NCI-H2196 treated with DMSO at 0.1 percent for 48 hours (cell line): ENCODE measurements at regions not wholly inside any gene's neighbourhood (a gene's known extent, or its start where the extent isn't known, plus 50 kb on each side); places are given as distances from the start of the nearest gene placed in this dataset.

ENCODE experiments used
- DNase-seq: peaks from one replicate; lab custom pipeline; 2025; ENCODE audit not compliant: unreplicated experiment; lab: John Stamatoyannopoulos, UW

DNA sequence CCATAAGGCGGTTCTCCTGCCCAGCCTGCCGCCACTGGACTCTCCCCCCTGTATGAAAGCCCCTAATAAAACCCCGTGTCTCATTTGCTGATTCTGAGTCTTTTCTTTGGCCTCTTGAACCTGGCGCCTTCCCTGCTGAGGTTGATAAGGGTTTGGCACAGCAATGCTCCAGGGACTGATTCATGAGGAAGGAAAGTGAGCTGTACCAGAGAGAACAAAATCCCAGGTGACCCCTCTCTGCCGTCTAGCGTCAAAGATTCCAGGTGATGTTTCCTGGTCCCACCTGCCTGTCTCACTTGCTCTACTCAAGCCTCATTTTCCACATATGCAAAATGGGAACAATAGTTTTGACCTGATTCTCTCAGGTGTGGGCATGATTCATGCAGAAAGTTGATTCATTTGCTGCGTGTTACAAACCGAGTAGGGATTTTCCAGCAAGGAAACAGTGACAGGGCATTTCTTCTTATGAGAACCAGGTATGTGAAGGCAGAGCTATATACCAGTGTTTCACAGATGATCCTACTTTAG lies 730.6 kb upstream of the IGFBP3 start:
- DNase-seq: no peak

DNA sequence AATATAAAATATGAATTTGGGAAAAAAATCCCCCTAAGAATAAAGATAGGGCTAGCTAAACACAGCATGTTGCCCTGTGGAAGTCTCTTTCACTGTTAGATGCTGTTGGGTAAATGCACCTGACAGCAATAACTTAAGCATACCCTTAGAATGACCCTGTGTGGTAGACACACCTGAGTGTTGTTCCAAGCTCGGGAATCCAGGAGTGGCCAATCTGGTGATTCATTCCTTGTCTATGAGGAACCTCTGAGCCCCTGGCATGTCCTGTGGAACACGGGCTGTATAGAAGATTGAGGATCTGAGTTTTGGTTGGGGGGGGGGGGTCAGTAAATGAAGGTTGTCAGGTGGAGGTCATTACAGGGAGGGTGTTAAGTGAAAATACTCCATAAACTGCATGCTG lies 730.0 kb upstream of the IGFBP3 start:
- DNase-seq: no peak

DNA sequence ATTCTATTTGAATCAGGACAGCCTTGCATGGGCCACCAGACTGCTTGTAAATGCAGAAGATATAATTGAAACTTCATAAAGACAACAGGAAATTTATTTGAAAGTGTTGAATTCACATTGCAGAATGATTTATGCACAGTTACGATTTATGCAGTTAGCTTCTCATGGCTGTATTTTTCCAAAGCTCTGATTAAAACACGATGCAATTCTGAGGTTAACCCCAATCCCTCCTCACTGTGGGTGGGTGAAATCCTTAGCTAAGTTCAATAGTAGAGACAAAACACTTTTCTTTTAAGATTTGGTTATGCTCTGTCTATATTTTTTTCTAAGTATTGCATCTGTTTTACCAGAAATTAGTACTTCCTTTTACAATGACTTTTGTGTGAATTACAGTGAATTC lies 728.8 kb upstream of the IGFBP3 start:
- no peak for DNase-seq

DNA sequence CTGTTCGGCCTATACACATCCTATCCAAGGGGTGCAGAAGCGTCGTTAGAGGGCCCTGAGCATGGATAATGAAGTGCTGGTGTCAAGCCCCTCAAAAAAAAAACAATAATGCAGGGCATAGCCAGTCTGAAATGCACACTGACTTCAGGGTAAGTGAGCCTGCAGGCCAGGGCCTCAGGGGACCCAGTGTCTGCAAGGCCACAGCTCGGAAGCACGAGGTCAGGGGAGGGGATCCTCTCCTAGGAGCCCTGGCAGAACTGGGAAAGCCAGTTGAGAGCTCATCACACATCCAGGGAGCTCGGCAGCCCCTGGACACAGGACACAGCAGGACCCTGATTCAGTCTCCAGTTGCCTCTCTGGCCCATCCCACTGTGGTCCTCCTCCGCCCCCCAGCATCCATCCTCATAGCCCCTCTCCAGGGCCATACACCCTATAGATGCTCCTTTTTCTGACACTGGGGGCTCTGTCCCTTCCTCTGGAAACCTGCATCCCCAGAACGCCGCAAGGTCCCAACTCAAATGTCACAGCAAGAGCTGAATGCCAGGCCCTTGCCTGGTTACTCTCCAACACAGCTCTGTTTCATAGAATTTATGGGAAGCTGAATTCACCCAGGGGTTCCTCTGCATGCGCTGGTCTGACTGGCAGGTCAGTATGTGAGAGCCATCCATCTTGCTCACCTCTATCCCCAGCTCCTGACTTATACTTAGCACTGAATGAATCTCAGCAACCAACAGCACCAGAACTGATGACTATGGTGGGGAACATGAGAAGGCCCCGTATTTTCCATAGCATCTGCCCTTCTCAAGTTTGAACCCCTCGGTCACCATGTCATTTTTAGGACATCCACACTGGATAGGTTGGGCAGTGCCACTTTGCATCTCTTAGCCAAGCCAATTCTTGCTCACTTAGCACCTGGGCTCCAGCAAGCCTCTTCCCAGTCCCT lies 717.0 kb upstream of the IGFBP3 start:
- DNase-seq: no peak

DNA sequence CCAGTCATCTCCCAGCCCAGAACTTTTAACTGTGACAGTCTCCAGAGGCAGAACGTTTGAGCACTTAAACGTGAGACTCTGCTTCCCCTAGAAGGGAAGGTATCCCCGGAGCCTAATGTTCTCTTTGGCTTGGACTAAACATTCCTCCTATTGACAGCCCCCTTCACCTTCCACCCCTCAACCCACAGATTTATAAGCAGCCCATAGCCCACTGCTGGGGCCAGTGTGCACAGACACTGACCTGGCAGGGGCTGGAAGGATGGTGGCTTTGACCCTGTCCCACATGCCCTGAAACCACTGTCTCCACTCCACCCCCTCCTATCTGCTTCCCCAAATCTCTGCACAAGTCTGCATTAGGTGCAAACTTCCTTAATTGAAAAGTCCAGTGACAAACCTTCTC lies 715.0 kb upstream of the IGFBP3 start:
- no peak for DNase-seq

DNA sequence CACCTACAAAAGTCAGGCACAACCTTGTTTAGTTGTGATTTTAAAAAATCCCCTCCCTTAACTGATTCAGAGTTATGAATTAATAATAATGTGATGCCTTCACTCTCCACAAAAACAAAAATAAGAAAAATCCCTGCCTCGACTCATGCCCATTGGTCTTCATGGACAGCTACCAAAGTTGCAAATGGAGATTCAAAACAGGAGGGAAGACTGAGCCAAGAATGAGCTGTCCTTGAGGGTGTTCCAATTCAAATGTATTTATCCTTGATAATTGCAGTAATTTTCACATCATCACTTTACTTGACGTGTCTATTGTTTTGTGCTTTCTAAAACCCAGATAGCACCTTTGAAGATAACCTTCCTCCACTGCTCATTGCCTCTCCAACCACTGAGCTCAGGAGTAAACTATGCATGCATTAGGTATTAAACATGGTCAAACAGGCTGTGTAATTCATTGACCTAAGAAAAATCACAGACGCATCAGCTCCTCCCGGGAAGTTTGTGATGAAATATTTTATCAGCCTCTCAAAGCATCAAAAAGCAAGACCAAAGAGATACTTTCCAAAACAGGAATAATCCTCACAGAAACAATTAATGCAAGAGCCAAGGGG lies 712.7 kb upstream of the IGFBP3 start:
- no peak for DNase-seq

DNA sequence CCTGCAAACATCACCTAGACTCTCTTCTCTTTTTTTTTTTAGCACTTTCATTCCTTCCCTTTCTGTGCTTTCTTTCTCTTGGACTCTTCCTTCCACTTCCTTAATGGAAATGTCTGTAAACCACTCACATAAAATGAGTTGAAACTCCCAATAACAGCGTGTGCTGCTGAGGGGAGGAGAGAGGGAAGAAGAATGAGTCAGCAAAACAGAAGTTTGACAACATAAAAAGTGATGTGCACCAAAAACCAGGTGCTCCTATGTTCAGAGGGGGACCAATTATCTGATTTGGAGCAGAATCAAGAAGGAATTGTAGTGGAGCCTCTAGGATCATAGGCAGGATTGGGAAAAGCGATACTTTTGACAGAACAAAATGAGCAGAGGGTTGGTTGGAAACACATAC lies 712.1 kb upstream of the IGFBP3 start:
- no peak for DNase-seq

DNA sequence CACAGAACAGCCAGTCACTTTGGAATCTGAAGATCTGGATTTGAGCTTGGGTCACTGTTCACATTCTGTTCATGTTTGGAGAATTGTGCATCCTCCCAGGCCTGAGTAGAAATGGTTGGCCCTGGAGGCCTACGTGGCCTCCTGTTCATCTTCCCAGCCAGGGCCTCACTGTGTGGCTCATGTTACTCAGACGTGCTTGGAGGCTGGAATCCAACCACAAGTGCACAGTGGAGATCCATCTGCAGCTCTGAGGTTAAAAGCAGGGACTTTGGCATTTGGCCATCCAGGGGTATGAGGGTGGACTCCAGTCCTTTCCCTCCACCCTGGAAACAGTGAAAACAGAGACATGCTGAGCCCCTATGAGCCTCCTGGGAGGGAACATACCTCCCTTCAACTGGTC lies 709.0 kb upstream of the IGFBP3 start:
- DNase-seq: no peak

DNA sequence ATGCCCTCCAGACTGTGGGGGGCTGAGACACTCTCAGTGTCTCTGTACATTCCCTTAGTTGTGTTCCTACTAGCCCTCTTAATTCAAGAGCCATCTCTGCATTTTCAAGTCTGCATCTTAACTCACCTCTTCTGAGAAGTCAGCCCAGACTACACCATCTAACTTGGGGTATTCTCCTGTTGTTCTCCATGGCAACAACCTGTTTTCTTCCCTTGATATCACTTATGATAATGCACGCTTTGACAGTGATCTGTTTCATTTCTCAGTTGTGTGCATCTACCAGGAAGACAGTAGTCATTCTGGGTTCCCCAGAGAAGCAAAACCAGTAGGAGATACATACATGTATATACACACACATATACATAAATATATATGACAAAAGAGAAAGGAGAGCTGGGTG lies 707.3 kb upstream of the IGFBP3 start:
- DNase-seq: no peak

DNA sequence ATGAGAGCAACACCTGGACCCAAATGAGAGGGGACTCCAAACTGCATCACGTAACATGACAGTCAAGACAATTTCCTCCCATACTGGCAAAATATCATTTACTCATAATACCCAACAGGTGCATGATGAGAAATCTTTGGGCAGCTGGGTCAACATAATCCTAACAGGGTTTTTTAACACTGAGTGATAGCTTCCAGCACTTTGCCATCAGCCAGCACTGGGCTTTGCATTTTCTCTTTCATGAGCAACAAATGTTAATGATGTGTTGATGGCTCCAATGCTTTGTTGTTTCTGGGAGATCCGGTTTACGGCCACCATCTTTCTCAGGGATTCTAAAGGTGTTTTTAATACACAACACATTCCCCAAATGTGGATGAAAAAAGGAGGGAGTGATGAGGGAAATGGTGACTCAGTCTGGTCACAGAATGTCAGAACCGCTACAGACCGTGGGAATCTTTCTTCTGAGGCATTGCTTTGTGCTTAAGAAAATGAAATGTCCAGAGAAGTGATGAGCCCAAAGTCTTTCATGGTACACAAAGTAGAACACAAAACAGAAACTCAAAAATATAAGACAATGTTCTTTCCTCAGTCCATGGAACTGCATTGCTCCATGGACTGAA lies 705.7 kb upstream of the IGFBP3 start:
- no peak for DNase-seq

DNA sequence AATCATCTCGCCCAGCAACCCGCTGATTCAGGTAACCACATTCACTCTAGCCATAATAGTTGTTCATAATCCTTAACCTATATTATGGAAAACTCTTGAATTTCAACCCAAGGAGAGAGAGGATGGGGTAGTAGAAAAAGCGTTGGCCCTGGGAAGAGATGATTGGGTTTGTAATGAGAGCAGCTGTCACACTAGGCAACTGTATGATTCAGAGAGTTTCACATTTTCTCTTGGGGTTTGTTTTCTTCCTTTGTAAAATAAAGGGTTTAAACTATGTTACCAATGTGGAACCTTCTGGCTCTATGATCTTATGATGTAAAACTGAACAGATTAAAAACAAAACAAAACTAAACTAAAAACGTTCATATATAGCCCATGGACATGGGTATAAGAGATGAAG lies 705.2 kb upstream of the IGFBP3 start:
- no peak for DNase-seq

DNA sequence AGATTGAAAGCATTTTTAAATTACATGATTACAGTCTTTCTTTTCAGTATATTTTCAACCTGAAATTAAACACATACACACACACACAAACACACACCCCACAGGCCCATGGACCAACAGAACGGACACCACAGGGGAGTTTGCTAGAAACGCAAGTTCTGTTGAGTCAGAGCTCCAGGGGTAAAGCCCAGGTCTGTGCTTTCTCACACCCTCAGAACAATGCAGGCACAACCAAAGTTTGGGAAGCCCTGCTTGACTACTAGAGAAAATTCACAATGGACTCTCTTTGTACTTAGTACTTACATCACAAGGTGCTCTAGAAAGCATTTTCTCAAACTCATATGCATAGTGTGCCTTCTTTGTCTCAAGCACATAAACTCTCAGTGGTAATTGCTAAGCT lies 704.0 kb upstream of the IGFBP3 start:
- no peak for DNase-seq

DNA sequence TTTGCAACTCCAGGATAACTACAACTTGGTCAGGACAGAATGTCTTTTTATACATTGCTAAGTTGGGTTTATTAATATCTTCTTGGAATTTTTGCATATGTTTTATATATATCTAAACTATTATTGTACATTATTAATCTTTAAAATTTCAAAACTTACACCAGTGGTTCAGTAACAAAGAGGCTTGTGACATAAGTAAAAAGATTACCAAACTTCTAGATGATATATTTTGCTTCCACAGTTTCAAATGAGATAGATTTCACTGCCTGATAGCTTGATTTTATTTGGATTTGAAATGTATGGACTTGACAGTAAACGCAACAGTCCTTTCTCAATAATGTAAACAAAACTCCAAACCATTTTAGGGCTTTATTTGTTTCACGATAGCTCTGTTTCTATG lies 701.2 kb upstream of the IGFBP3 start:
- DNase-seq: no peak

DNA sequence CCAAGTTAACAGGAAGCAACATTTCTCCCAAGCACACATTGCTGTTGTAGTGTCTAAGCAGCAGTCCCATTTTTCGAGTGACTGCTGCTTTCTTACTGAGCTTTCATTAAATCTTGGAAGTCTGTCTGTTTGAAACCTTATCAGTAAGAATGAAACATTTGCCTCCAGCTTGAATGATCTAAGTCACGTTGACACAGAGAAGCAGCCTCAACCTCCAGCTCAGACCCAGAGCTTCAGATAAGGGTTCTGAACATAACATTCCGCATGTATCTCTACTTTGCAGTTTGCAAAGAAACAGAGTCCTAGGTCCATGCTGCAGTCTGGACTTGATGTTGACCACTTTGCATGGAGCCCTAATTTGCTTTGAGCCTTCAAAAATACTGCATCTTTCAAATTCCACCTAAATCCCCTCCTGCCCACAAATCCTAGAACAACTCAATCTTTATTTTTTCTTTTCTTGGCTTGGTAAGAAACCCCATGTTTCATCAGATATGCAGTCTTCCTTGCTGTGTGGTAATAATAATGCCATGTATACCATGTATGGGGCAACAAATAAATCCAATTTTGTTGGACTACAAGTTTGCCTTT lies 698.7 kb upstream of the IGFBP3 start:
- no peak for DNase-seq

DNA sequence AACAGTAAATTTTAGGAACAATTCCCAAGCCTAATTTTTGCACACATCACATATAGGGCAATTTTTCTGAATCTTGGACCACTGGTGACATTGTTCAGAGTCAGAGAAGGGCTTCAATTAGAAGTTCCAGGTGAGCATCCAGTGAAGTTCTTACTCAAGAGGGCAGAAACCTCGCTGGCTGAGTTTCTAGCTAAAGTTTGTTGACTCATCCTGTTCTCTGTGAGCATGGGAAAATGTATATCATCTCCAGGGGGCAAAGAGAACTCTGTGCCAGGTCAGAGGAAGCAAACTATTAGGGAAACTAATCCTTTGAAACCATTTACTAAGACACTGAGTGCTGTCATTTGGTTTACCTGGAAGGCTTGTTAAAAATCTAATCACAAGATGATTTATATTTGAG lies 695.6 kb upstream of the IGFBP3 start:
- no peak for DNase-seq

DNA sequence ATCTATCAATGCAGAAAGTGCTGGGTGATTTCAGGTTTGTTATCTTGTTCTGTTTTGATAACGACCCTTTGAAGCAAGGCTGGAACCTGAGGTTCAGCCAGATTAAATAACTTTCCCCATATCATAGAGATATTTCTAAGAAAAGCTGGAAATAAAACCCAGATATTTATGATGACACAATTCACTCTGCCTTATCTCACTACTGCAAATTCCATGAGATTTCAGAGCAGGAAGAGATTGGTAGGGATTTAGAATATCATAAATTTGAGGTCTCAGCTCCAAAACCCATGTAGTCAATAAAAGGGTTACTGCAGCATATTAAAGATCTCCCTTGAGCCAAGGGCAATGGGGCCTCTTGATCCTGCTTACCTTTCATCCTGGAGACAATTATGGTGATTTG lies 692.5 kb upstream of the IGFBP3 start:
- no peak for DNase-seq

DNA sequence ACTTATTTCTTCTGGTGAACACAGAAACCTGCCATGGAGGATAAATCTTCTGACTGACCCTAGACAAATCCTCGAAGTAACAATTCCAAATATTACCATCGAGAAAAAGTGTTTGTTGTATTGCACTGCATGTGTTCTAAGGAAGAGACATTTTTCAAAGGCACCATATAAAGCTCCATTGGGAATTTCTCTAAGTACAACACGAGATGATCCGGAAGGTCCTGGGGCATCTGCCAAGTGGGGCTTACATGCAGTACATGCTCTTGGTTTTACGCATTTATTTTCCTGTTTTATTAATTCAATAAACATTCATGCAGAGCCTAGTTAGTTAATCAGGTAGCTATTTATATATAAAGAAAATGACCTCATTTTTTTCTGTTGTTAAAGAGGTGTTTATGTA lies 692.0 kb upstream of the IGFBP3 start:
- DNase-seq: no peak

DNA sequence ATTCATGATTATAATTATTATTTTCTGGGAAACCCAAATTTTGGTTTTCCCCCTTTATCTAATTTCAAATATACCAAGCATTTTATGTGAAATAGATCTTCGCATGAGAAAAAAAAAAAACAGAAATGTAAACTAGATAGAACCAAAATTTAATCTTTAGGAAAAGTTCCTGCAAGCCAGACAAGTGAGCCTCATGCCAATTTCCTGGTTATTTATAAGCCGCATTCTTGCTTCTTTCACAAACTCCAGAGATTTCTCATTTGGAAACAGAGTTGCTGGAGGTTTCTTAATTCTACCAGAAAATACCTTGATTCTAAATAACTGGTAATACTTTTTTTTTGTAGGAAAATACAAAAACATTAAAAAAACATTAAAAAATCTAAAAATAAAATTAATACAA lies 690.4 kb upstream of the IGFBP3 start:
- DNase-seq: no peak

DNA sequence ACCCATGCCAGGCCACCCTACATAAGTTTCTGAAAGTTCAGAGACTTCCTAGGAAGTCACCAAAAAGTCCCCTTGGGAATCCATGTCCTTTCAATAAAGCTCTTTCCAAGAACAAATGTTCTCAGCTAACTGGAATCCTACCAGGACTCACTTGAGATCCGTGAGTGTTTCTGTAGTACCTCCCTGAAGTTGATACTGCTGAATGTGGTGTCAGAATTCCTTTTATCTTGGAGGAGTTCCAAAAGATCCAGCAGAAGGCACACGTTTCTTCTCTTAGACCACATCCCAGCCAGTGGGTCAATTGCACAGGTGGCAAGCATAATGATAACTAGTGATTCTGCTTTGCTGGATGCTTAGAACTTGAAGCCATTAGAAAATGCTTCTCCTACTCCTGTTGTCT lies 689.7 kb upstream of the IGFBP3 start:
- no peak for DNase-seq

DNA sequence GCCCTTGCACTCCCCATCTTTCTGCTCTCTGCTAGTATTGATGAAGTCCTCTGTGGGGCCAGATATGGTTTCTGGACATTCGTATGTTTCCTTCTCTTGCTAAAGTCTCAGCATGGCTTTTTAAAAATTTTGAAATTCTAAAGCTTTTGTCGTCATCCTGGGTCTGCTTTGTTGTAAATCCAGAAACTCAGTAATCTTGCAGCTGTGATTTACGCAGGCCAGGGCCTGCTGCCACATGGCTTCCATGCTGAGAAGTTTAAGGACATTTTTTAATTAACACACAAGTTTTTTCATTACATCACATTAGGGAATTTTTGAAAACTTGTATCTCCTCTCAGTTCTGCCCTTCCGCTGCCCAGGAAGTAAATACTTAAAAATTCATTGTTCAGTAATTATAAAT lies 686.1 kb upstream of the IGFBP3 start:
- no peak for DNase-seq

DNA sequence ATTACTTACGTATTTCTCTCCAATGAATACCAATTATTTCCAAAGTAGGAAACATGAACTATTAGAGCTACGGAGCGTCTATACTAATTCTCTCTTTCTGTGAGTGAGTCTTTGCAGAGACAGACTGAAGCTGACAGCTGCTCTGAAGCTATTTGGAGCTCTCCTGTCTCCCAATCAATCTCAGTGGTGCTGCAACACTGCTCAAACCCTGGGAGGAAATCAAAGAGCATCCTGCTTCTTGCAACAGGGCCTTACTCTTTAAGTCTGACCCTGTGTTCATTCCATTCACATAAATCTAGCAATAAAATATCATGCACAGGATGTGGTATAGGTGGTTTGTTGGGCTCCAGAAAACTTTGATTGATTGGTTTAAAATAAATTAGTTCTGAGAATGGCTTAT lies 685.7 kb upstream of the IGFBP3 start:
- DNase-seq: no peak

DNA sequence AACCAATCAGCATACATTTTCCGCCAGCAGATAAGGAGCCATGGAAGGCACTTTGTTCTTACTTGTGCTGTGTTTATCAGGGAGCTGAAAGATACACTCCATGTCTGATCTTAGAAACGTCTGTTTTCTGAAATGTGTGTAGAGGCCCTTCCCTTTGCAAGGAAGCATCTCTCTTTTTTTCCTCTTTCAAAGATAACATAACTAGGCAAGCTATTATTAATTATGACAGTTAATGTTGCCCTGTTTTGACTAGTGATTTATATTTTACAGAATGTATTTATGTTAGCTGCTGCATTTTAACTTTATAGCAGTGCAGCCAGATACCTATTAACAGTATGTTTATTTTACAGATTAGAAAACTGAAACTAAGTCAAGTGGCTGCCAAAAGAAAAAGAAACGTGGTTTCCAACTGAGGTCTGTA lies 683.2 kb upstream of the IGFBP3 start:
- DNase-seq: no peak
